Glomerular endothelial cell (primary cell): ENCODE measurements at regions not wholly inside any gene's neighbourhood (a gene's known extent, or its start where the extent isn't known, plus 50 kb on each side); places are given as distances from the start of the nearest gene placed in this dataset.

Experiments
- DNase-seq: peaks from one replicate; pipeline ENCODE4 v3.0.0-alpha.2; 2011; ENCODE audit warnings: low read depth, low spot score; ENCODE audit errors: extremely low read depth

DNA sequence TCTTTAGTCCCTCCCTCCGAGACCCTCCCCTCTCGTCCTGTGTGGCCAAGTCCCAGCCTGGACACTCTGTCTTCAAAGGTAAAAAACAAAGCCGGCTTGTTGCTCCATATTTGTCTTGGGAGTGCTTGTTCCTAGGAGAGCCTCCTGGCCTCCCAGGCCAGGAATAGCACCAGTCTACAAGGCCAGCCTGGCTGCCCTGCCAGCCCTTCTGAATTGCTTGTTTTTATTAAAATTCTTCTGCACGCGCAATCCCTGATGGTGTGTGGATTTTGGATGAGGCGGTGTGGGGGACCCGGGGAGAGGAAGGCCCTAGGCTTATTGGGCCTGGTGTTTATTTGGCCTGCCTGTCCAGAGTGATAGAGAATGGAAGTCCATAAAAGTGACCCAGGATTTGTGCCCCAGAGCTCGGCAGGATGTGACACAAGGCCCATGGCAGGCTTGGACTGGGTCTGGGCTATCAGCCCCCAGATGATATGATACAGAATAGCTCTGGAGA lies 297.3 kb downstream of the CYP26B1 start:
- DNase-seq, result no peak

DNA sequence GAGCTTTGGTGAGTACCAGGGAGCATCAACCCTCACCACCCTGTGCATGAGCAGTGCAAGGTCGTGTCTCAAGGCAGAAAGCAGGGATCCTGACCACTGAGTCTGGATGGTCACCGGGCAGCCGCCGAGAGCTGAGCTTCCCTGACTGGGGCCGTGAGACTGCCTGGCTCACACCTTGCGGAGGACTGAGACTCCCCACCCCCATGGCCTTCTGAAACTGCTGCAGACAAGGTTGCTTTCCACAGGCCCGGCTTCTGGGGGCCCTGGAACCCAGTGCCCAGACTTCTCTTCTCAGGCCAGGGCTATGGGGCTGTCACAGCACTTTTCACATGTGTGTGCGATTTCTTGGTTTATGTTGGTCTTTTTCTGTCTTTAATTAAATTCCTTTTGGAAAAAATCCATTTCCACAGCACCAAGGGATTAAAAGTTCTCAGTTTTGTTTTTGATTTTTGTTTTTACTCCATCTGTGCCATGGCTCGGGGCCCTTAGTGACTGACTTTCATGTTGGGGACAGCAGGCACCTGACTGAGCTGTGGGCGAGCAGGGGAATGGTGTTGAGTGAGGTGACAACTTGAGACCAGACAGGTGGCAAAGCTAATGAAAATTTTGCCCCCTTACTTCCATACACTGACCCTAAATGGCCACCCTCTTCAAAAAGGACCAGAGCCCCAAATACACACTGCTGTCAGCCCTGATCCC lies 297.9 kb downstream of the CYP26B1 start:
- DNase-seq, result no peak

DNA sequence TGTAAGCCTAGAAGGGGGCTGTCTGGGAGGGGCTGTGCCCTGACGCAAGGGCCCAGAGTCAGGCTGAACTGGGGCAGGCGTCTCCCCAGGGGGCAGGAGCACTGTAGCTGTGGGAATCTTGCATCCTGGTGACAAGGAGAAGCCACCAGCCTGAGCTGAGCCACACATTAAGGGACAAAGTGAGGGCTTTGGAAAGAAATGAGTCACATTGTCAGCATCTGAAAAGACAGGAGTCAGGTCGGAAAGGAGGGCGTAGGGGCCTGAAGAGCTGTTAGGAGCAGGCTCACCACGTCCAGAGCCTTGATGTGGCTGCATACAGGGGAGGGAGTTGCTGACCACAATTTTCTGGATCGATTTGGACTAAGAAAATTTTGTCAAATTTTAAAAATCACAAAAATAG lies 298.6 kb downstream of the CYP26B1 start:
- no peak for DNase-seq

DNA sequence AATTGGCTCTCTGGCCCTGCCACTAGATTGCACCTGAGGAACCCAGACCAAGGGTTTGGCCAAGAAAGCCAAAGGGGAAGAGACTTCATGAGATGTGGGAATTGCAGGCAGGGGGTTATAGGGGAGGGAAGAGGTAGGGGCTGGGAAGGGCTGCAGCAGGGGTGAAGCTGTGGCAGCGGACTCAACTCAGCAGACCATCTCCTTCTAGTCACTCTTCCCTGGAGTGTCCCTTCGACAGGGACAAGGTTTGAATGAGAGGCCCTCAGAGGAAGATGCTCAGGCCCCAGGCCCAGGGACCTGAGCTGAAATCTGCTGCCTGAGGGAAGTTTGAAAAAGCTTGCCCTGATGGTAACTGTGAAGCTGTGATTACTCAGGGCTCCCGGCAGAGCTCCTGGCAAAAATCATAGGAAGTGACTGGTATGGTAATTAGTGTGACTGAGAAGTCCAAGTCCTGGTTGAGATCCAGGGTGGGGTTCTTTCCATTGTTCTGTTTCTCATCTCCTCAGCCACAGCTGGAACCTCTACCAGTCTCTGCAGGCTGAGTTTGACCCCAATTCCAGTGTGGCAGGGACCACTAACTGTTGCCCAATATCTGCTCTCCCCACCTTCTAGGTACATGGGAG lies 300.9 kb downstream of the CYP26B1 start:
- no peak for DNase-seq

DNA sequence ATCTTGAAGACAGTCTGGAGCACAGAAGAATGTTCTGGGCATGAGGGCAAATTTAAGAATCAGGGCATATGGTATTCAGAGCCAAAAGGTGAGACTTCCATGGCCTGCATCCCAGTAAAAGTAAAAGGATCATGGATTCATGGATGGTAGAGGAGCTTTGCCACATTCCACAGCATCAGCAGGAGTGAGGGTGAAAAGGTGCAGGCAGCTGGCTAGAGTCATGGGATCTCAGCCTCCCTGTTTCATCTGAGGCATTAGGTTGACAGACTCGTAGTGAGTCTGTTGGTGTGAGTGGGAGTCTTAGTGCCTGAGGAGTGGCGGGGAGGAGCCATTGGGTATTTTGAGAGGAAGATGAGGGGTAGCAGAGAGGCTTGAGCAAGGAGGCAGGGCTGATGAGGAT lies 301.6 kb downstream of the CYP26B1 start:
- no peak for DNase-seq

DNA sequence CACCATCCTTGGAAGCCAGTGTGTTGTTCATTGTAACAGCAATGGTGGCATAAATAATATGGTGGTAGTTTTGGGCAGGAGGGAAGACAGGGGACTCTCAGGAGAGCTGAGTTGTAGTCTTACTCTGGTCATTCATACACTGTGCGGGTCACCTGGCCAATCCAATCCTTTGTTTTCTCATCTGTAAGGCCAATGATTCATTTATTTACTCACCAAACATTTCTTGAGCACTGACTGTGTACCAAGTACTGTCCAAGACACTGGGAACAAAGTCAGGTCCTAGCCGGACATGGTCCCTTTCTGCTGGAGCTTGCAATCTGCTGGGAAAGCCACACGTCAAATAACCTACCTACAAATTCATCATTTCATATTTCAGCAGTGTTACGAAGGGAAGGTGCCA lies 302.7 kb downstream of the CYP26B1 start:
- DNase-seq, result no peak

DNA sequence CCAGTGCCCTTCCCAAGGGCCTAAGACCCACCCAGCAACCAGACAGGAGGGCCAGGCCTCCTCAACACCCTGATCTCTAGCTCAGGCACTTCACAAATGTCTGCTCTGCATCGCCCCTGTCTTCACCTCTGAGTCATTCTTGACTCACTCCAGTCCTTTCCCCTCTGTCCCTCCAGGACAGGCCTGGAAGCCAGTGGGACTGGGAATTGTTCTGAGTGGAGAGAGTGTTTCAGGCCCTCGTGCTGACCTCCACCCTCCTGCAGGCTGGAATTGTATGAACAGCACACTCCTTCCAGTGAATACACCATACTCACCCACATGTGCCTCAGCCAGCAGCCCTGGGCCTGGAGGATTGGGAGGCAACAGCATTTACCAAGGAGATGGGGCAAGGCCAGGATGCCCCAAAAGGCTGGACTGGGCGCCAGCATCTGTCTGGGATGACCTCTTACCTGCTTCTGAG lies 304.2 kb downstream of the CYP26B1 start:
- DNase-seq, result no peak

DNA sequence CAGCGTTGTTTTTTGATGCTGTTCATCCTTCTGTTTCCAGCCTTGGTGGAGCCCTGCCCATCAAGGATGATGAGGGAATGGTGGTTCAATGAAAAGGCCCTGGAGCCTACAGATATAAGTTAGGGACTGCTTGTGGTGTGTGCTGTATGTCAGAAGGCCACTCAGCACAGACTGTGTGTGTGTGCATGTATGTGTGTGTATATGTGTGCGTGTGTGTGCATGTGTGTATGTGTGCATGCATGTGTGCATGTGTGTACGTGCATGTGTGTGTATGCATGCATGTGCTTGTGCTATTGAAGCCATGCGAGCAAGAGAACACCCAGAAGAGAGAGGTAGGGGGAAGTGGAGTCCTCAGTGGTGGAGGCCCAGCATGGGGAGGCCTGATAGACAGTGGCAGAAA lies 304.9 kb downstream of the CYP26B1 start:
- no peak for DNase-seq

DNA sequence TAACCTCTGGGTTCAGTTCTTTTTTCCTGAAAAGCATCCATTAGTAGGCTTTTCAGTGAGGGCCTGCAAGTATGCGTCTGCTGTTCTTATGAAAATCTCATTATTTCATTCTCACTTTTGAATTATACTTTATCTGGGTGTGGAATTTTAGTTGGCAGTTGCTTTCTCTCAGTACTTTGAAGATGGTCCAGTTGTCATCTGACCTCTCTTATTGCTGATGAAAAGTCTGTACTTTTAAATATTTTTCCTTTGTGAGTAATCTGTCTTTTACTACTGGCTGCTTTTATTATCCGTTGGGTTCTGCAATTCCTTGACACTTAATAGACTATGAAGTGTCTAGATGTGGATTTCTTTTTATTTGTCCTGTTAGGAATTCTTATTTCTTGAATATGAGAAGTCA lies 307.8 kb downstream of the CYP26B1 start:
- DNase-seq, result no peak

DNA sequence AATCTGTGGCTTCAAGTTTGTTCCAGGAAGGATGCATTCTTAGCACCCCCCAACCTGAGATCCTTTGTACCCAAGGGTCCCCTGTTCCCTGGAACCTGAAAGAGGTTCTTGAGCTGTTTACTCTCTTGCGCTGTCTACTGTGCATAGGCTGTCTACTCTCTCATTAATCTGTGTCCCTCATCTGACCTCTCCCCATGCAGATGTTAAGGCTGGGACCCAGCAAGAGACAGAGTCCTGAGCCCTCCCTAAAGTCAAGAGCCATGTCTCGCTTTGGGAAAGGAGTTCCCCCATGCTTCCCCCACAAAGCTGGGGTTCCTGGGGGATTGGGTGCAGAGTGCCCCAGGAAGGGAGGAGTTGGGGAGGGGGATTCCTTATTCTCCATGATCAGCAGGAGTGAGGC lies 312.9 kb downstream of the CYP26B1 start:
- no peak for DNase-seq

DNA sequence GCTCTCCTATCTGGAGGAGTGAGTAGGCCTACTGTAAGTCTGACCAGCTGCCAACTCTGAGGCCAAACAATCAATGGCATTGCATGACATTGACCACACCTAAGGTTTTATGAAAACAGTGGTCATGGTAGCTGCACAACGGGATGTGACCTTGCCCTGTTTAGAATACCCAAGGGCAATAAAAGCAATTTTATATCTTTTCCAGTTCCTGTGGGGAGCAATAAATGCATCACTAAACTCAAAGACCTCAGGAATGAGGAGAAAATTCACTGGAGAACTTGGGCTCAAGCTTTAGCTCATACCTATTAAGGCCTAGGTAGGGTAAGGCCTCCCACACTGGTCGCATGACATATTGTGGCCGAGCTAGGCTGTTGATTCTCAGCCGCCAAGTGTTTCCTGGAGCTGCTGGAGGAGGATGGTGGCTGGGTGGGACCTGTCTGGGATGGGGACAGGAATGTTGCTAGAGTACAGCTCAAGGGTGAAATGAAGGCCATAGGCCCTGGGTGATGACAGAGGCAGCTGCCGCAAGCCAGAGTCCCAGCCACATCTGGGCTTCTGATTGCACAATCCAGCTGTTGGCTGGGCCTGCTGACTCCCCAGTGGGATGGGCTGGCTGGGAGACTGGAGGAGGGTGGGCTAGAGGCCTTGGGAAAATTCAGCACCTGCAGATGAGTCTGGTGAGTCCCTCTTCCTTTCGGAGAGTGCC lies 313.7 kb downstream of the CYP26B1 start:
- DNase-seq, result no peak

DNA sequence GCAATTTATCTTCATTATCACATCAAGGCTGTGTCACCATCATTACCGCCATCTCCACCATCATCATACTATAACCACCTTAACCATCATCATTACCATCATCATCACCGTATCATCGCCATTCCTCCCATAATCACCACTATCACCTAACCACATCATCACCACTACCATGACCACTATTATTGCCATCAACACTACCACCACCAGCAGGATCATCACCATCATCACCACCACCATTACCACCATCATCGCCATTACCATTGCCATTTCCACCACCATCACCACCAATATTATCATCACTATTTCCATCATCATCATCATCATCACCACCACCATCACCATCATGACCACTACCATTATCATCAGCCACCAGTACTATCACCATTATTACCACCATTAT lies 314.4 kb downstream of the CYP26B1 start:
- DNase-seq, result no peak

DNA sequence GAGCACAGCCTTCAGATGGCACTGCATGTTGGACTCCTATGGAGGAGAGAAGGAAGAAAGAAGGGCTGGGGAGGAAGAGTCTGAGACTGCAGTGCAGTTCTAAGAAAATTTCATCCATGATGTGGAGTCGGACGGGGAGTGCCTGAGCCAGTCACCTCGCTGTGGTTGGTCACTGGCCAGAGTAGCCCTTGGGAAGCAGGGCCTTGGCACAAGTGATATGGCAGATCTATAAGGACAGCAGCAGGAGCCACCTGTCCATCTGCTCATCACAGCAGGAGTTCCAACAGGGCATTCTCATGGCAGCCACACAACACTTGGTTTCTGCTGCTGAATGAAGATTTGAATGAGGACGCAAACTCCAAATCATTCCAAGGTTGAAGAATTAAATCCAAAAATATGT lies 314.8 kb downstream of the CYP26B1 start:
- no peak for DNase-seq

DNA sequence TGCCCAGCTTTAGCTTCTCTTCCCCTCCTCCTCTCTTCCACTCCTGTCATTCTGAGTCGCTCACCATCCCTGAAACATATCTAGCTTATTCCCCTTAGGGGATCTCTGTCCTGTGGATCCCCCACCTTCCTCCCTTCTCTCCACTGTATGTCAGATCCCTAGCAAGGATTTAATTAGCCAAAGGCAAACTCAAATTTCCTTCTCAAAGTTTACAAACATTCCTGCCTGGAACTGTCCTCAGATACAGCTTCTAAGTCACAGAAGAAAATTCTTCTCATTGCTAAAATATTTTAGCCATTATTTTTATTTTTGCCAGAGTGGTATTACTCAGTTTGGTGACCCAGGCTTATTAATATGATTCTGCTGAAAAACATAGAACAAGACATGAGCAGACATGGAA lies 315.3 kb downstream of the CYP26B1 start:
- DNase-seq, result no peak

DNA sequence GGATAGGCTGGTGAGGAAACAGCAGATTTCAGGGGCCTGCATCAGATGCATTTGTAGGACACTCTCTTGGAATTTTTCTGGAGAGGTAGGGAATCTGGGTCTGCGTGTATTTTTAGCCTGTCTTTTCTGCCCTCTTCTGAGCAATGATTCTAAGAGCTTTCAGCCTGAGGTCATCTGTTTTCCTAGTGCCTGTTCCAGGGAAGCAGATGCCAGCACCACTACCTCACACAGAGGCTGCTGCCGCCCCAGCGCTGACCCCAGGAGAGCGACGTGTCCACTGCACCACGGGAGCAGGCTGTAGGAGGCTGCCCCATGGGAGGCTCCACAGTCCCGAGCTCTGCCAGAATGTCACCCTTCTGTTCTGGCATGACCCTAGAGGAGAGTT lies 316.5 kb downstream of the CYP26B1 start:
- DNase-seq, result no peak

DNA sequence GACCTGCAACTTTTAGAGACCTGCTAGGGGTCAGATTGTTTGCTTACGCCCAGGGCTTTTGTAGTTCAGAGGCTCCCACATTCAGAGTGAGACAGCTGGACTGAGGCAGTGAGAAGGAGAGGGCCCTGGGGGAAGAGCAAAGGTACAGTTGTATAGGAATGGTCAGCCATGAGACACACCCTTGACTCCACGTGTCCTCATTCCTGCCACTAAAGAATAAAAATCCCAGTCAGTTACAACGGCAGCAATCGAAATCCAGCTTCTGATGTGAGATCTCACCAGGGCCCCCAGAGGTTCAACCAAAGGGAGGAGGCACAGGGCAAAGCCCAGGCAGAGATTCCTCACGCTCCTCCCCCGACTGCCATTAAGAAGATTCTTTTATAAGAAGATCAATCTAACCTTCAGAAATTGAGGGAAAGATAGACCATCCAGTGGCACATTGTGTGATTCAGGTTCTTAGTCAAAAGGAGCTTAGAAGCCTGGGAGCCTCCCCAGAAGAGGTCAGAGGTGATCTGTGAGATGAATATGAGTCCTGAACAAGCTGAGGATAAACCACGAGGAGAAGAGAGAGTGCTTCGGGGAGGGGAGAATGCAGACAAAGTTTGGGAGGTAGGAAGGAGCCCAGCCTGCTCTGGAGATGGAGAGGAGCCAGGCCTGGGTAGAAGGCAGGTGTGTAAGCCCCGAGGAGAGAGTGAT lies 317.0 kb downstream of the CYP26B1 start:
- no peak for DNase-seq

DNA sequence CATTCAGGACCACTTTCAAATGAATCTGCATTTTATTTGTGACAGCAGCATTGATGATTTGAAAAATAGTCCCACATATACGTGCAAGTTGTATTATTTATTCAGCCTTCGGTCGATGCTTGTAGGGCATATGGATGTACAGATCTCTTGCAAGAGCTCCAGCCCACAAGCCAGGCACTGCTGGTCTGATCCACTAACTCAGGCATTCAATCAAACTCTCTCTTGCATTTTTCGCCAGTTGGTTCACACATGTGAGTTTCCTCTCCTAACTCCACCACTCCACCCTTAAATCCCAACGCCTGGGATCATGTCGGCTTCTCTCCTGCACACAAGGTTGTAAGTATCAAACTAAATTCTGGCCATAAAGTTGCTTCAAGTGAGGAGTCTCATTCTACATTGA lies 318.7 kb downstream of the CYP26B1 start:
- DNase-seq, result no peak

DNA sequence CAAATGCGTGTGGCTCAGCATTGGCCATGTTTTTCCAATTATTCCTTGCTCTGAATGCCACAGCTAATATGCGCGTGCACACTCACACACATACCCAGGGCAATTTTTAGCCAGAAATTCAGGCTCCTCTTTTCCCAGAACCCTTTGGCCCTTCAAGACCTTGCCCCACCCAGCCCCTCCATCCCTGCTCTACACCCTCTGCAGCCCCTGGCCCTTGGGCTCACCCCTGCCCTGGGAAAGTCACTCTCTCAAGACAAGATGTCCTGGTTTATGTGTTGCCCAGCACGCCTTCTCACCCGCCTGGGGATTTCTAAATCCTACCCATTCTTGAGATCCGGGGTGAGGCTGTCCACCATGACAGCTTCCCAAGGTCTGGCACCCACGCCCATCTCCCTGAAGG lies 319.7 kb downstream of the CYP26B1 start:
- DNase-seq, result no peak

DNA sequence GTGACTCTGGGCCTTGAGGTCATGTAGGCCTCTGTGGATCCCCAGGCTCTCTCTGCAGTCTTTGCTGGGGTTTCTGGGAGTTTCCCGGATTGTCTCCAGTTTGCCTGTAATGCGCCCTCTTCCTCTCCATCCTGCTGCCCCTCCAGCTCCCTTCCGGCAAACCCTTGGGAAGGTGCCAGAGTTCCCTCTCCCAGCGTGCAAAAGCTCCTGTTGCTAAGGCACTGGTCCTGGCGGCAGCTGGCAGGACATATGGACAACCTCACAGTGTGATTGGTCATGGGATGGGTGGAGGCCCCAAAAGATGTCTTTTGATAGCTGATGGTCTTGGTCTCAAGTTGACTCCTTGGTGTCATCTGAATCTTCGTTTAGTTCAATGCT lies 320.1 kb downstream of the CYP26B1 start:
- no peak for DNase-seq

DNA sequence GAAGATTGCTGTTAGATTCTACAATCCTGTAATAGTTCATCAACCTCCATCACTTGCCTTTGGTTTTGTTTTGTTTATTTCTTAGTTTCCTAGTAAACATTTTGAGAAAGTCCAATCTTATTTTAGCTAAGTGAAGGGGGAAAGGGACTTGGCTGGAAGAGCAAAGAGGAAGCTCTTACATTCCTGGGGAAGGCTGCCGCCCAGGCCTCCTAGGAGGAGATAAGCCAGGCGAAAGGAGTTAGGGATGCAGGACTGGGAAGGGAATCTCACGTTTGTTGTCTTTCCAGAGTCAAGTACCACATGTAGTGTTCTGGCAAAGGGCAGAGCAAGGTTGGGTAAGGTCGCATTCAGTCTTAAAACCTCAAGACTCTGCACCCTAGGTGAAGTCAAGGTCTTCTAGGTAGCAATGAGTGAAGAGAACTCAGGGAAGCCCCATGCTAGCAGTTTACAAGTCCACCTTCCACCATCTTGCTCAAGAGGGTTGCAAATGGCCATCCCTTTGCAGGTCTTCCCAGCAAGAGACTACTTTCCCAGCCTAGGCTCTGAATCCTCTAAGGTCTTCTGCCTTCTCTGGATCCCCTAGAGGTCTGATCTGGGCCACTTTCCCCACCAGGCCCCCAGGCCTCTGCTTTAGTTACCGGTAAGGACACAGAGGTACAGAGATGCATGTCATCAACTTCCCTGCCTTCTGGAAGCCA lies 320.7 kb downstream of the CYP26B1 start:
- DNase-seq, result no peak

DNA sequence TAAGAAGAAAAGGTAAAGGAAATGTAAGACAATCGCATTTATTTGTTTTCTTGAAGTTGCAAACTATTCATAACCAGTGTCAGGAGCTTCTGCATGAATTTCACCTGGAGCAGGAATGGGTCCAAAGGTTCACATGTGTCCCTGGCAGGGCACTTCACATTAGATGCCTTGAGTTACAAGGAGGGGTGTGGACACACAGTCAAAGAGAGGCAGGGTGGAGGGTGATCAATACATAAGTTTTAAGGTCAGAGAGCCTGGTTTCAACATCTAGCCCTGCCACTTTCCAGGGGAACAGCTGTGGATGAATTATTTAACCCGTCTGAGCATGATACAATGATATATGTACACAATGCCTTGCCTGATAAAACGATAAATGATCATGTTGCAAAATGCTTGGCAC lies 321.4 kb downstream of the CYP26B1 start:
- DNase-seq, result no peak
